Stimulated activated CD4-positive, alpha-beta T cell treated with anti-CD3 and anti-CD28 coated beads, TNF-alpha, amount 100 ng/mL, for 24 hours (primary cell): ENCODE measurements at regions not wholly inside any gene's neighbourhood (a gene's known extent, or its start where the extent isn't known, plus 50 kb on each side); places are given as distances from the start of the nearest gene placed in this dataset.

ENCODE experiments used
- DNase-seq, 3 experiments: peaks; one replicate each; pipeline ENCODE4 v3.0.0-alpha.2; 2020; ENCODE audit warnings: low read depth in 3 of 3

GRCh38 chr18:39701055-39701783 lies 2135.6 kb upstream of the CELF4 start:
- DNase-seq = no peak

- no peak for DNase-seq
Observed at GRCh38 chr18:39699340-39699964, 2133.9 kb upstream of the CELF4 start.

GRCh38 chr18:39698436-39698835 lies 2132.8 kb upstream of the CELF4 start:
- no peak for DNase-seq

GRCh38 chr18:39693359-39693758 lies 2127.8 kb upstream of the CELF4 start:
- no peak for DNase-seq

- no peak for DNase-seq
Observed at GRCh38 chr18:39692367-39693015, 2126.9 kb upstream of the CELF4 start.

GRCh38 chr18:39685303-39685902 lies 2119.8 kb upstream of the CELF4 start:
- no peak for DNase-seq

- DNase-seq = no peak
Observed at GRCh38 chr18:39681061-39681460, 2115.5 kb upstream of the CELF4 start.

- DNase-seq = no peak
Observed at GRCh38 chr18:39675906-39676305, 2110.3 kb upstream of the CELF4 start.

GRCh38 chr18:39675368-39675767 lies 2109.8 kb upstream of the CELF4 start:
- no peak for DNase-seq

- DNase-seq = no peak
Observed at GRCh38 chr18:39672171-39672570, 2106.6 kb upstream of the CELF4 start.

- DNase-seq = no peak
Observed at GRCh38 chr18:39667905-39668304, 2102.3 kb upstream of the CELF4 start.

- no peak for DNase-seq
Observed at GRCh38 chr18:39666541-39666940, 2100.9 kb upstream of the CELF4 start.

- DNase-seq = no peak
Observed at GRCh38 chr18:39661856-39662366, 2096.3 kb upstream of the CELF4 start.

GRCh38 chr18:39660141-39660540 lies 2094.5 kb upstream of the CELF4 start:
- no peak for DNase-seq

- DNase-seq = no peak
Observed at GRCh38 chr18:39655341-39655740, 2089.7 kb upstream of the CELF4 start.

GRCh38 chr18:39653221-39653620 lies 2087.6 kb upstream of the CELF4 start:
- DNase-seq = no peak

- DNase-seq = no peak
Observed at GRCh38 chr18:39648616-39649015, 2083.0 kb upstream of the CELF4 start.

GRCh38 chr18:39647627-39648534 lies 2082.3 kb upstream of the CELF4 start:
- no peak for DNase-seq

- DNase-seq = no peak
Observed at GRCh38 chr18:39638224-39638623, 2072.6 kb upstream of the CELF4 start.

GRCh38 chr18:39636931-39637330 lies 2071.3 kb upstream of the CELF4 start:
- no peak for DNase-seq

GRCh38 chr18:39635966-39636365 lies 2070.4 kb upstream of the CELF4 start:
- DNase-seq = no peak
